ENCODE measurements at regions not wholly inside any gene's neighbourhood (a gene's known extent, or its start where the extent isn't known, plus 50 kb on each side); places are given as distances from the start of the nearest gene placed in this dataset.

GRCh38 chr4:124061413-124061812 is 651.1 kb downstream of the ANKRD50 start:
- no peak for TF ChIP-seq CTCF (conservative IDR thresholded peaks at IDR 0.05 in 1 of 2, IDR thresholded peaks at IDR 0.05 in 1 of 2; ENCODE audit: low read depth in 1 of 2, low read length in 2 of 2)
- TF ChIP-seq EZH2 (IDR thresholded peaks at IDR 0.05; ENCODE audit: low read length, missing control alignments): no peak

Measured in fibroblast of lung (primary cell).